Transverse colon (tissue), 4 donors: ENCODE measurements at regions not wholly inside any gene's neighbourhood (a gene's known extent, or its start where the extent isn't known, plus 50 kb on each side); places are given as distances from the start of the nearest gene placed in this dataset.

Experiments
- DNase-seq: peaks from one replicate; pipeline ENCODE4 v3.0.0-alpha.2; 2019
- H3K27ac ChIP-seq, 4 donors: fragments of 200-600 bp; sonication (generic); 2 replicates each; pipeline ENCODE4 v1.5.1; 2016 to 2018; ENCODE audit warnings: inconsistent platforms in 4 of 4
- H3K27me3 ChIP-seq: fragments of 200-600 bp; sonication (generic); 2 replicates; pipeline ENCODE4 v1.5.1; 2017; ENCODE audit warnings: inconsistent platforms
- H3K36me3 ChIP-seq, 4 donors: fragments of 200-600 bp; sonication (generic); 2 replicates each; pipeline ENCODE4 v1.5.1; 2017 to 2019; ENCODE audit warnings: inconsistent platforms in 4 of 4
- H3K4me1 ChIP-seq, 4 donors: fragments of 200-600 bp; sonication (generic); 2 replicates each; pipeline ENCODE4 v1.5.1; 2017 to 2020; ENCODE audit warnings: inconsistent platforms in 4 of 4
- H3K4me3 ChIP-seq, 4 donors: fragments of 200-600 bp; sonication (generic); 1 replicate in 1 of 4; 2 replicates in 3 of 4; pipeline versions ENCODE4 v1.5.1 to v1.6.1; 2017 to 2019; ENCODE audit warnings: inconsistent platforms in 4 of 4
- H3K9me3 ChIP-seq, 2 donors: fragments of 200-600 bp; sonication (generic); 2 replicates each; pipeline ENCODE4 v1.5.1; 2017 to 2019; ENCODE audit warnings: inconsistent platforms in 2 of 2
- CTCF ChIP-seq, 5 experiments: fragments of 200-600 bp in 3 of 5; fragments of 450-650 bp in 2 of 5; sonication (generic) in 3 of 5; IDR thresholded peaks; 1 replicate in 2 of 5; 2 replicates in 3 of 5; pipeline ENCODE4 v1.5.1; 2016 to 2017; ENCODE audit warnings: antibody characterized with exemption in 5 of 5, inconsistent platforms in 3 of 5, mild to moderate bottlenecking in 2 of 5, moderate library complexity in 1 of 5
- EP300 ChIP-seq: sonication (generic); formaldehyde crosslinking; IDR thresholded peaks from one replicate; pipeline ENCODE4 v1.6.1; 2017; ENCODE audit warnings: antibody characterized with exemption, low read depth
- POLR2A ChIP-seq: fragments of 450-650 bp; IDR thresholded peaks from one replicate; pipeline ENCODE4 v1.6.1; 2016; ENCODE audit warnings: antibody characterized with exemption, mild to moderate bottlenecking, moderate library complexity
- POLR2AphosphoS5 ChIP-seq, 3 donors: sonication (generic); formaldehyde crosslinking; IDR thresholded peaks; one replicate each; pipeline ENCODE4 v1.6.1; 2016; ENCODE audit warnings: antibody characterized with exemption in 3 of 3
- WGBS, 2 donors: methylation state at CpG; one replicate each; pipeline ENCODE4 v1.1.5; 2018; ENCODE audit warnings: low coverage in 1 of 2; 5-methylcytosine and 5-hydroxymethylcytosine counted together
- in situ Hi-C, 4 donors: fragments of 200-750 bp; cut with MboI; loops; one replicate each; pipeline versions ENCODE4 v1.15.0 to v1.15.1; 2017; ENCODE audit warnings: low sequenced_read_pairs in 3 of 4, low pct_ligation_motif_present in 1 of 4, low pct_unique_long_range_greater_than_20kb in 1 of 4
- intact Hi-C: fragments of 100-400 bp; cut with DNase I; formaldehyde crosslinking; loops from one replicate; pipeline ENCODE4 v1.15.1; 2023; ENCODE audit warnings: low total_unique reads

- H3K36me3 ChIP-seq: no peaks in the 10 kb centered on the region
- no peaks in the 10 kb centered on the region for H3K9me3 ChIP-seq
- in situ Hi-C loops: no loop called here
- no peaks in the 10 kb centered on the region for H3K4me1 ChIP-seq
- DNase-seq: no peak
- no peak overlapping the region for H3K27ac ChIP-seq
- TF ChIP-seq POLR2AphosphoS5 (IDR thresholded peaks at IDR 0.05) (no peak), EP300 (no peak), POLR2A (no peak), CTCF (IDR thresholded peaks at IDR 0.05) (no peak)
- H3K27me3 ChIP-seq: no peaks in the 10 kb centered on the region
- no peak overlapping the region for H3K4me3 ChIP-seq
- intact Hi-C loops: no loop called here
Measured at GRCh38 chr3:168262887-168263286, 167.2 kb upstream of the GOLIM4 start.

- DNase-seq: no peak
- no peak for TF ChIP-seq POLR2AphosphoS5 (IDR thresholded peaks at IDR 0.05)
- TF ChIP-seq EP300: no peak
- TF ChIP-seq CTCF (IDR thresholded peaks at IDR 0.05): no peak
- no peak for TF ChIP-seq POLR2A
- Histone ChIP-seq H3K27me3 (no peaks in the 10 kb centered on the region), H3K4me1 (no peaks in the 10 kb centered on the region), H3K27ac (no peak overlapping the region), H3K36me3 (no peaks in the 10 kb centered on the region), H3K4me3 (no peak overlapping the region), H3K9me3 (no peaks in the 10 kb centered on the region)
- intact Hi-C loops (no loop called here), in situ Hi-C loops (no loop called here)
- 79 to 86% methylated on average over 1 of the region's 1 CpG for WGBS, 2 donors
Measured at GRCh38 chr3:168260859-168261258, 165.1 kb upstream of the GOLIM4 start.

GRCh38 chr3:168251371-168251770, 155.6 kb upstream of the GOLIM4 start:
- TF ChIP-seq POLR2AphosphoS5 (IDR thresholded peaks at IDR 0.05) (no peak), POLR2A (no peak), EP300 (no peak)
- intact Hi-C loops: no loop called here
- Histone ChIP-seq H3K9me3 (no peaks in the 10 kb centered on the region), H3K4me1 (peaks cover 7 to 23% (median 19%) of the 10 kb centered on the region in 4 donors), H3K4me3 (no peak overlapping the region), H3K27me3 (peaks cover 60% of the 10 kb centered on the region), H3K36me3 (no peaks in the 10 kb centered on the region), H3K27ac (no peak overlapping the region)
- in situ Hi-C loops: no loop called here
- 40 to 80% methylated on average over 1 to 2 of the region's 2 CpGs for WGBS, 2 donors
- no peak for DNase-seq

GRCh38 chr3:168250415-168250861, 154.7 kb upstream of the GOLIM4 start:
- DNase-seq: no peak
- TF ChIP-seq POLR2A: no peak
- no peak for TF ChIP-seq EP300
- TF ChIP-seq CTCF (IDR thresholded peaks at IDR 0.05): no peak
- TF ChIP-seq POLR2AphosphoS5 (IDR thresholded peaks at IDR 0.05): no peak
- Histone ChIP-seq H3K4me1 (peaks cover 7 to 23% (median 19%) of the 10 kb centered on the region in 4 donors), H3K36me3 (no peaks in the 10 kb centered on the region), H3K27ac (no peak overlapping the region), H3K27me3 (peaks cover 68% of the 10 kb centered on the region), H3K9me3 (no peaks in the 10 kb centered on the region), H3K4me3 (peak overlapping the region in 3 of 4 donors; percentile 28 to 64 (median 53))
- intact Hi-C loops: no loop called here
- in situ Hi-C loops: no loop called here
- 5 to 7% methylated on average over 6 to 16 of the region's 16 CpGs for WGBS, 2 donors
